WTC11 (cell line): ENCODE measurements at regions not wholly inside any gene's neighbourhood (a gene's known extent, or its start where the extent isn't known, plus 50 kb on each side); places are given as distances from the start of the nearest gene placed in this dataset.

Experiments
- ATAC-seq: fragments of 200-7000 bp; cut with Tn5 transposase; 2 replicates; pipeline ENCODE4 v1.10.0; 2021; ENCODE audit warnings: mild to moderate bottlenecking, moderate library complexity
- CTCF ChIA-PET: fragments of 300-600 bp; sonication (Branson Sonifier 250); formaldehyde crosslinking; loops from one replicate; lab custom pipeline; 2021; ENCODE audit warnings: antibody characterized with exemption; lab: Charles Lee
- POLR2A ChIA-PET: fragments of 350-600 bp; sonication (Branson Sonifier 250); formaldehyde crosslinking; loops from one replicate; lab custom pipeline; 2021; ENCODE audit warnings: antibody characterized with exemption; lab: Charles Lee
- DNase-seq: peaks from one replicate; pipeline ENCODE4 v3.0.0; 2021; ENCODE audit warnings: low spot score
- H3K27ac Mint-ChIP-seq: 2 replicates; pipeline ENCODE4 v1.8.0; 2021; ENCODE audit warnings: mixed read lengths
- H3K27me3 Mint-ChIP-seq: 2 replicates; pipeline ENCODE4 v1.8.0; 2021; ENCODE audit warnings: low read depth, mild to moderate bottlenecking, moderate library complexity, mixed read lengths
- H3K36me3 Mint-ChIP-seq: 2 replicates; pipeline ENCODE4 v1.8.0; 2021; ENCODE audit warnings: mixed read lengths
- H3K4me1 Mint-ChIP-seq: 2 replicates; pipeline ENCODE4 v1.8.0; 2022; ENCODE audit warnings: mixed read lengths
- H3K4me3 Mint-ChIP-seq: 2 replicates; pipeline ENCODE4 v1.8.0; 2021; ENCODE audit warnings: mild to moderate bottlenecking, moderate library complexity, mixed read lengths
- H3K9me3 Mint-ChIP-seq: 2 replicates; pipeline ENCODE4 v1.8.0; 2021; ENCODE audit warnings: mixed read lengths
- EMX1 ChIP-seq: fragments of 250-450 bp; sonication (Bioruptor Pico); IDR thresholded peaks from 2 replicates; pipeline ENCODE4 v1.8.0; 2021; ENCODE audit warnings: mild to moderate bottlenecking
- HMGA2 ChIP-seq: fragments of 250-450 bp; sonication (Bioruptor Pico); IDR thresholded peaks from 2 replicates; pipeline ENCODE4 v1.4.0; 2021; ENCODE audit warnings: mild to moderate bottlenecking, moderate library complexity
- ZNF263 ChIP-seq: sonication (generic); formaldehyde crosslinking; IDR thresholded peaks from 2 replicates; pipeline ENCODE4 v1.8.1; 2022; ENCODE audit warnings: low read depth, mild to moderate bottlenecking, moderate library complexity, missing genetic modification reagents
- TF ChIP-seq, protein P1 (sequence below): fragments of 200-600 bp; IDR thresholded peaks from 2 replicates; pipeline ENCODE4 v1.8.0; 2022; ENCODE audit warnings: antibody characterized with exemption
- TF ChIP-seq, protein P2 (sequence below): sonication (generic); formaldehyde crosslinking; IDR thresholded peaks from 2 replicates; pipeline ENCODE4 v1.8.0; 2023; ENCODE audit warnings: missing genetic modification reagents, mild to moderate bottlenecking, borderline replicate concordance
- TF ChIP-seq, protein P3 (sequence below): sonication (generic); formaldehyde crosslinking; IDR thresholded peaks from 2 replicates; pipeline ENCODE4 v1.8.1; 2023; ENCODE audit warnings: mild to moderate bottlenecking, missing genetic modification reagents, borderline replicate concordance
- TF ChIP-seq, protein P4 (sequence below): fragments of 250-450 bp; sonication (Bioruptor Pico); IDR thresholded peaks from 2 replicates; pipeline ENCODE4 v1.9.0; 2021; ENCODE audit warnings: mild to moderate bottlenecking
- TF ChIP-seq, protein P5 (sequence below): sonication (generic); formaldehyde crosslinking; IDR thresholded peaks from 2 replicates; pipeline ENCODE4 v1.8.1; 2022; ENCODE audit warnings: mild to moderate bottlenecking, missing genetic modification reagents, moderate library complexity, borderline replicate concordance

DNA sequence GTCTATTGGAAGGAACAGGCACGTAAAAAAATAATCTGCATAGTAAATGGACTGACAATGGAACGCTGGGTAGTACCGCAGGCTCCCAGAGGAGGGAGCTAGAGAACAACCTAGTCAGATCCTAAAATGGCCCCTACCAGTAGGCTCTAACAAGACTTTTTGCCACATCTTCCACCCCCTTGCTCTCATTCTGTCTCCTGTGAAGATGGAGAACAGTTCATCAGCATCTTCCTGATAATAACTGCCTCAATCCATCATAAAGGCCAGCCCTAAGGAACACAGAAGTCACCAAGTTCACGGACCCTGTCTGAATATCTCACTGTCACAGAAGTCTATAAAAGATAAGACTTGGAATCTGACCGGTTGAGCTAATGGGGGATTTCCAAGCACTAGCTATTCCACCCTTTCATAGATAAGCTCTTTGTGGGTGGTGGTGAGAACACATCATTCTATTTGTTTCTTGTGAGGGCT lies 133.4 kb downstream of the SLC1A3 start:
- ChIA-PET POLR2A (no interaction called here), CTCF (interaction anchor here (0.6 to 4.0 kb wide), 29 partner anchors 9 to 480 kb away, joined by 3 to 21 read pairs (median 4); partner anchors contain the start of gene NIPBL)
- Mint-ChIP-seq H3K9me3 (no peaks in the 10 kb centered on the region), H3K4me3 (no peak overlapping the region), H3K27ac (no peak overlapping the region), H3K4me1 (peaks cover 22% of the 10 kb centered on the region), H3K36me3 (no peaks in the 10 kb centered on the region), H3K27me3 (no peaks in the 10 kb centered on the region)
- ATAC-seq (peak; percentile 57), DNase-seq (peak; percentile 90)
- TF ChIP-seq, protein P1, sequence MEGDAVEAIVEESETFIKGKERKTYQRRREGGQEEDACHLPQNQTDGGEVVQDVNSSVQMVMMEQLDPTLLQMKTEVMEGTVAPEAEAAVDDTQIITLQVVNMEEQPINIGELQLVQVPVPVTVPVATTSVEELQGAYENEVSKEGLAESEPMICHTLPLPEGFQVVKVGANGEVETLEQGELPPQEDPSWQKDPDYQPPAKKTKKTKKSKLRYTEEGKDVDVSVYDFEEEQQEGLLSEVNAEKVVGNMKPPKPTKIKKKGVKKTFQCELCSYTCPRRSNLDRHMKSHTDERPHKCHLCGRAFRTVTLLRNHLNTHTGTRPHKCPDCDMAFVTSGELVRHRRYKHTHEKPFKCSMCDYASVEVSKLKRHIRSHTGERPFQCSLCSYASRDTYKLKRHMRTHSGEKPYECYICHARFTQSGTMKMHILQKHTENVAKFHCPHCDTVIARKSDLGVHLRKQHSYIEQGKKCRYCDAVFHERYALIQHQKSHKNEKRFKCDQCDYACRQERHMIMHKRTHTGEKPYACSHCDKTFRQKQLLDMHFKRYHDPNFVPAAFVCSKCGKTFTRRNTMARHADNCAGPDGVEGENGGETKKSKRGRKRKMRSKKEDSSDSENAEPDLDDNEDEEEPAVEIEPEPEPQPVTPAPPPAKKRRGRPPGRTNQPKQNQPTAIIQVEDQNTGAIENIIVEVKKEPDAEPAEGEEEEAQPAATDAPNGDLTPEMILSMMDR = peak; percentile 87
- TF ChIP-seq, protein P2, sequence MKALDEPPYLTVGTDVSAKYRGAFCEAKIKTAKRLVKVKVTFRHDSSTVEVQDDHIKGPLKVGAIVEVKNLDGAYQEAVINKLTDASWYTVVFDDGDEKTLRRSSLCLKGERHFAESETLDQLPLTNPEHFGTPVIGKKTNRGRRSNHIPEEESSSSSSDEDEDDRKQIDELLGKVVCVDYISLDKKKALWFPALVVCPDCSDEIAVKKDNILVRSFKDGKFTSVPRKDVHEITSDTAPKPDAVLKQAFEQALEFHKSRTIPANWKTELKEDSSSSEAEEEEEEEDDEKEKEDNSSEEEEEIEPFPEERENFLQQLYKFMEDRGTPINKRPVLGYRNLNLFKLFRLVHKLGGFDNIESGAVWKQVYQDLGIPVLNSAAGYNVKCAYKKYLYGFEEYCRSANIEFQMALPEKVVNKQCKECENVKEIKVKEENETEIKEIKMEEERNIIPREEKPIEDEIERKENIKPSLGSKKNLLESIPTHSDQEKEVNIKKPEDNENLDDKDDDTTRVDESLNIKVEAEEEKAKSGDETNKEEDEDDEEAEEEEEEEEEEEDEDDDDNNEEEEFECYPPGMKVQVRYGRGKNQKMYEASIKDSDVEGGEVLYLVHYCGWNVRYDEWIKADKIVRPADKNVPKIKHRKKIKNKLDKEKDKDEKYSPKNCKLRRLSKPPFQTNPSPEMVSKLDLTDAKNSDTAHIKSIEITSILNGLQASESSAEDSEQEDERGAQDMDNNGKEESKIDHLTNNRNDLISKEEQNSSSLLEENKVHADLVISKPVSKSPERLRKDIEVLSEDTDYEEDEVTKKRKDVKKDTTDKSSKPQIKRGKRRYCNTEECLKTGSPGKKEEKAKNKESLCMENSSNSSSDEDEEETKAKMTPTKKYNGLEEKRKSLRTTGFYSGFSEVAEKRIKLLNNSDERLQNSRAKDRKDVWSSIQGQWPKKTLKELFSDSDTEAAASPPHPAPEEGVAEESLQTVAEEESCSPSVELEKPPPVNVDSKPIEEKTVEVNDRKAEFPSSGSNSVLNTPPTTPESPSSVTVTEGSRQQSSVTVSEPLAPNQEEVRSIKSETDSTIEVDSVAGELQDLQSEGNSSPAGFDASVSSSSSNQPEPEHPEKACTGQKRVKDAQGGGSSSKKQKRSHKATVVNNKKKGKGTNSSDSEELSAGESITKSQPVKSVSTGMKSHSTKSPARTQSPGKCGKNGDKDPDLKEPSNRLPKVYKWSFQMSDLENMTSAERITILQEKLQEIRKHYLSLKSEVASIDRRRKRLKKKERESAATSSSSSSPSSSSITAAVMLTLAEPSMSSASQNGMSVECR (CRISPR knock-in tag) = no peak

DNA sequence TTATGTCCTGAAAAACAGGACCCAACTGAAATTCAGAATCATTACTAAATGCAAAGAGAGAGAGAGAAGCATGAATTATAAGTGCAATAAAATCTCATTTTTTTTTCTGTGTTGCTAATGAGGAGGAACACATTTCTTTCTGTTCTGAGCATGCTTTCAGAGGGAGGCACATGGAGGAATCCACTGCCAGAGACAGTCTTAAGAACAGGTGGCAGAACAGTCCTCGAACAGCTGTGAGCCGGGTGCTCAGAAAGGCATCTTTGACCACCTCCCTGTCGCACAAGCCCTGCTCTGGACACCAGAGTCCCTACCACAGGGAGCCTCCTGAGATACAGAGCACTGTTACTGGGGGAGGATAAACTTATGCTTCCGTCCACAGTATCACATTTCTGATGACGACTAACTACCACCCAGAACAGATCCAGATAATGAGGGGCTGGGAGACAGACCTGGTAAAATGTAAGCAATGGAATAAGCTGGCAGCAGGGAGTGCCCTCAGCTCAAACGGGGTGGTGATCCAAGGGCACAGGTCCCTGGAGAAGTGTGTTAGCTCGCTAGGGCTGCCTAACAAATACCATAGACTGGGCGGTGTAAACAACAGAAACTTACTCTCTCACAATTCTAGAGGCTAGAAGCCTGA lies 134.0 kb downstream of the SLC1A3 start:
- no peak overlapping the region for H3K27ac Mint-ChIP-seq
- H3K9me3 Mint-ChIP-seq = no peaks in the 10 kb centered on the region
- POLR2A ChIA-PET = no interaction called here

DNA sequence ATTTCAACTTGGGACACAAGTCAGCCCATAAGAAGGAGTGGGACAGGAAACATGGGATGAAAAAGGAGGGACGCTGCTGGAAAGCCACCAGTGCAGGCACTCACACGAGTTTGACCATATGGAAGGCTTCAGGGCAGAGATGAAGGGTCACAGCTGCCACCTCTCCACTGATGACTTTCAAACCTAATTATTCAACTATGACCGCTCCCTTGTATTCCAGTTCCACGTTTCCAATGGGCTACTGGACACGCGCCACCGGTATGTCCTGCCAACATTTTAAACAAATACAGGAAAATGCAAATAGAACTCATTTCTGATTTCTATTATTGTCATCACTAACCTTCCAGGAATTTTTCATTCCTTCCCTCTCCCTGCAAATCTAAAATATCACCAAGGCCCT lies 134.7 kb downstream of the SLC1A3 start:
- POLR2A ChIA-PET = no interaction called here
- Mint-ChIP-seq H3K27me3 (no peaks in the 10 kb centered on the region; the same call in 1 of the 2 replicates), H3K36me3 (no peaks in the 10 kb centered on the region), H3K9me3 (no peaks in the 10 kb centered on the region), H3K27ac (no peak overlapping the region), H3K4me1 (peaks cover 28% of the 10 kb centered on the region), H3K4me3 (no peak overlapping the region)
- CTCF ChIA-PET = interaction anchor here (1.6 to 2.9 kb wide), 3 partner anchors 11 to 136 kb away, joined by 9 to 18 read pairs (median 18); partner anchors contain the start of gene NIPBL
- TF ChIP-seq HMGA2 (CRISPR knock-in tag) (no peak), EMX1 (CRISPR knock-in tag) (no peak), ZNF263 (CRISPR knock-in tag) (no peak)
- TF ChIP-seq, protein P3, sequence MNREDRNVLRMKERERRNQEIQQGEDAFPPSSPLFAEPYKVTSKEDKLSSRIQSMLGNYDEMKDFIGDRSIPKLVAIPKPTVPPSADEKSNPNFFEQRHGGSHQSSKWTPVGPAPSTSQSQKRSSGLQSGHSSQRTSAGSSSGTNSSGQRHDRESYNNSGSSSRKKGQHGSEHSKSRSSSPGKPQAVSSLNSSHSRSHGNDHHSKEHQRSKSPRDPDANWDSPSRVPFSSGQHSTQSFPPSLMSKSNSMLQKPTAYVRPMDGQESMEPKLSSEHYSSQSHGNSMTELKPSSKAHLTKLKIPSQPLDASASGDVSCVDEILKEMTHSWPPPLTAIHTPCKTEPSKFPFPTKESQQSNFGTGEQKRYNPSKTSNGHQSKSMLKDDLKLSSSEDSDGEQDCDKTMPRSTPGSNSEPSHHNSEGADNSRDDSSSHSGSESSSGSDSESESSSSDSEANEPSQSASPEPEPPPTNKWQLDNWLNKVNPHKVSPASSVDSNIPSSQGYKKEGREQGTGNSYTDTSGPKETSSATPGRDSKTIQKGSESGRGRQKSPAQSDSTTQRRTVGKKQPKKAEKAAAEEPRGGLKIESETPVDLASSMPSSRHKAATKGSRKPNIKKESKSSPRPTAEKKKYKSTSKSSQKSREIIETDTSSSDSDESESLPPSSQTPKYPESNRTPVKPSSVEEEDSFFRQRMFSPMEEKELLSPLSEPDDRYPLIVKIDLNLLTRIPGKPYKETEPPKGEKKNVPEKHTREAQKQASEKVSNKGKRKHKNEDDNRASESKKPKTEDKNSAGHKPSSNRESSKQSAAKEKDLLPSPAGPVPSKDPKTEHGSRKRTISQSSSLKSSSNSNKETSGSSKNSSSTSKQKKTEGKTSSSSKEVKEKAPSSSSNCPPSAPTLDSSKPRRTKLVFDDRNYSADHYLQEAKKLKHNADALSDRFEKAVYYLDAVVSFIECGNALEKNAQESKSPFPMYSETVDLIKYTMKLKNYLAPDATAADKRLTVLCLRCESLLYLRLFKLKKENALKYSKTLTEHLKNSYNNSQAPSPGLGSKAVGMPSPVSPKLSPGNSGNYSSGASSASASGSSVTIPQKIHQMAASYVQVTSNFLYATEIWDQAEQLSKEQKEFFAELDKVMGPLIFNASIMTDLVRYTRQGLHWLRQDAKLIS (CRISPR knock-in tag) = no peak
- TF ChIP-seq, protein P4, sequence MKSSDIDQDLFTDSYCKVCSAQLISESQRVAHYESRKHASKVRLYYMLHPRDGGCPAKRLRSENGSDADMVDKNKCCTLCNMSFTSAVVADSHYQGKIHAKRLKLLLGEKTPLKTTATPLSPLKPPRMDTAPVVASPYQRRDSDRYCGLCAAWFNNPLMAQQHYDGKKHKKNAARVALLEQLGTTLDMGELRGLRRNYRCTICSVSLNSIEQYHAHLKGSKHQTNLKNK (CRISPR knock-in tag) = no peak
- TF ChIP-seq, protein P5, sequence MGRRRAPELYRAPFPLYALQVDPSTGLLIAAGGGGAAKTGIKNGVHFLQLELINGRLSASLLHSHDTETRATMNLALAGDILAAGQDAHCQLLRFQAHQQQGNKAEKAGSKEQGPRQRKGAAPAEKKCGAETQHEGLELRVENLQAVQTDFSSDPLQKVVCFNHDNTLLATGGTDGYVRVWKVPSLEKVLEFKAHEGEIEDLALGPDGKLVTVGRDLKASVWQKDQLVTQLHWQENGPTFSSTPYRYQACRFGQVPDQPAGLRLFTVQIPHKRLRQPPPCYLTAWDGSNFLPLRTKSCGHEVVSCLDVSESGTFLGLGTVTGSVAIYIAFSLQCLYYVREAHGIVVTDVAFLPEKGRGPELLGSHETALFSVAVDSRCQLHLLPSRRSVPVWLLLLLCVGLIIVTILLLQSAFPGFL (CRISPR knock-in tag) = no peak
- DNase-seq (no peak), ATAC-seq (no peak)

More for the DNA sequence above, 134.0 kb downstream of the SLC1A3 start:
- CTCF ChIA-PET = interaction anchor here (0.5 to 4.0 kb wide), 30 partner anchors 9 to 479 kb away, joined by 3 to 21 read pairs (median 4); partner anchors contain the start of gene NIPBL
- Mint-ChIP-seq H3K4me1 (peaks cover 22% of the 10 kb centered on the region), H3K4me3 (no peak overlapping the region), H3K36me3 (no peaks in the 10 kb centered on the region), H3K27me3 (no peaks in the 10 kb centered on the region; the same call in 1 of the 2 replicates)
- TF ChIP-seq, protein P4 (CRISPR knock-in tag) = no peak
- ATAC-seq (no peak), DNase-seq (no peak)
